GM06990 (cell line): ENCODE measurements at regions not wholly inside any gene's neighbourhood (a gene's known extent, or its start where the extent isn't known, plus 50 kb on each side); places are given as distances from the start of the nearest gene placed in this dataset.

Experiments used
- DNase-seq: peaks from one replicate; pipeline ENCODE4 v3.0.0-alpha.2; 2011; ENCODE audit not compliant: insufficient read length; ENCODE audit errors: extremely low read depth
- H3K27me3 ChIP-seq: replicated peaks from 2 replicates; pipeline ENCODE4 v1.6.0; 2011; ENCODE audit warnings: low read length; ENCODE audit not compliant: control insufficient read depth, insufficient read depth
- H3K36me3 ChIP-seq: 2 replicates; pipeline ENCODE4 v1.5.1; 2011; ENCODE audit warnings: low read length; ENCODE audit not compliant: control insufficient read depth, insufficient read depth
- H3K4me3 ChIP-seq: replicated peaks from 2 replicates; pipeline ENCODE4 v1.5.1; 2011; ENCODE audit warnings: low read depth, mild to moderate bottlenecking, control low read depth, low read length
- CTCF ChIP-seq: IDR thresholded peaks from 2 replicates; pipeline ENCODE4 v1.5.1; 2011; ENCODE audit warnings: low read length, control low read depth, mild to moderate bottlenecking, inconsistent platforms; ENCODE audit not compliant: insufficient read depth, poor library complexity, severe bottlenecking

- Histone ChIP-seq H3K27me3 (no peaks in the 10 kb centered on the region), H3K4me3 (no peak overlapping the region), H3K36me3 (no peaks in the 10 kb centered on the region)
- TF ChIP-seq CTCF, result no peak
- DNase-seq, result no peak
Measured at GRCh38 chr5:125196481-125197111, 450.2 kb upstream of the ZNF608 start.

GRCh38 chr5:125197321-125197720, 450.9 kb upstream of the ZNF608 start:
- no peak overlapping the region for H3K4me3 ChIP-seq
- TF ChIP-seq CTCF, result no peak
- H3K27me3 ChIP-seq, result no peaks in the 10 kb centered on the region
- no peak for DNase-seq
- no peaks in the 10 kb centered on the region for H3K36me3 ChIP-seq

- TF ChIP-seq CTCF, result no peak
- H3K4me3 ChIP-seq, result no peak overlapping the region
- H3K27me3 ChIP-seq, result no peaks in the 10 kb centered on the region
- H3K36me3 ChIP-seq, result no peaks in the 10 kb centered on the region
- no peak for DNase-seq
Measured at GRCh38 chr5:125198270-125198974, 452.0 kb upstream of the ZNF608 start.

- Histone ChIP-seq H3K27me3 (no peaks in the 10 kb centered on the region), H3K36me3 (no peaks in the 10 kb centered on the region), H3K4me3 (no peak overlapping the region)
- TF ChIP-seq CTCF, result no peak
- no peak for DNase-seq
Measured at GRCh38 chr5:125199373-125199772, 452.9 kb upstream of the ZNF608 start.

GRCh38 chr5:125199968-125200865, 453.8 kb upstream of the ZNF608 start:
- H3K36me3 ChIP-seq, result no peaks in the 10 kb centered on the region
- H3K4me3 ChIP-seq, result peak overlapping the region; percentile 45
- H3K27me3 ChIP-seq, result no peaks in the 10 kb centered on the region
- no peak for TF ChIP-seq CTCF
- peak; percentile 3 for DNase-seq
